ENCODE measurements at regions not wholly inside any gene's neighbourhood (a gene's known extent, or its start where the extent isn't known, plus 50 kb on each side); places are given as distances from the start of the nearest gene placed in this dataset.

DNA sequence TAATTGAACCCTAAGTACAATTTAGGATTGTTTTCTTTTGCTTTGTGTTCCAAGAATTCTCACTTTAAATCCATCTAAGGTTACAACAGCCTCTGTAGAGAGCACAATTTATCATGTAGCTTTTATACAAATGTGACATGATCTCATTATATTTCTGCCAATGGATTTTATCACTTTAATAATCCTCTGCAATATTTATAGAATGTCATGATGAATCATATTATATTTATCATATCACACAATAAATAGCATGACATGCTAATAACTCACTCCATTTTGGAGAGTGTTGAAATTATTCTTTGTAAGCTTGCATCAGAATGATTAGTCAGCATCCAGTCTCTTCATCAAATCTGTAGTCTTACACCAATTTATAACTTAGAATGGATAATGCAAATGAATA is 280.6 kb upstream of the ZNF717 start:
- H2AFZ ChIP-seq (ENCODE audit: low read length), result no peak overlapping the region
- no peak overlapping the region for H2AK5ac ChIP-seq (ENCODE audit: low read depth, low read length)
- H4K20me1 ChIP-seq (replicated peaks in 1 of 2; ENCODE audit: control insufficient read depth in 1 of 2, insufficient read depth in 2 of 2, low read length in 2 of 2), result no peaks in the 10 kb centered on the region
- peaks cover 0 to 2% (median 0%) of the 10 kb centered on the region in 4 experiments; a peak in 2 of 8 replicates for H3K36me3 ChIP-seq (ENCODE audit: control insufficient read depth in 2 of 4, insufficient read depth in 4 of 4, low read length in 3 of 4)
- H2BK20ac ChIP-seq (ENCODE audit: low read length), result no peak overlapping the region
- TF ChIP-seq EP300 (IDR thresholded peaks at IDR 0.05; ENCODE audit: borderline replicate concordance in 1 of 2, low read depth in 2 of 2, low read length in 2 of 2) (no peak), CBX8 (IDR thresholded peaks at IDR 0.05; ENCODE audit: borderline replicate concordance, low read depth, low read length) (no peak), MAFK (IDR thresholded peaks at IDR 0.05; ENCODE audit: low read depth, low read length) (no peak), RXRA (IDR thresholded peaks at IDR 0.05; ENCODE audit: insufficient read depth, low read depth, low read length) (no peak)
- H2BK12ac ChIP-seq (ENCODE audit: low read depth, low read length), result no peak overlapping the region
- H3K56ac ChIP-seq (replicated peaks; ENCODE audit: insufficient read length, low read depth, low read length), result no peak overlapping the region
- no peak overlapping the region for H3K18ac ChIP-seq (ENCODE audit: extremely low read depth, low read length)
- no peaks in the 10 kb centered on the region for H3K23me2 ChIP-seq (ENCODE audit: low read depth, low read length)
- no peaks in the 10 kb centered on the region for H3K27me3 ChIP-seq (replicated peaks in 1 of 4; ENCODE audit: control insufficient read depth in 3 of 4, extremely low read depth in 1 of 4, insufficient read depth in 3 of 4, low read length in 3 of 4)
- H2BK5ac ChIP-seq (ENCODE audit: low read depth, low read length), result no peak overlapping the region
- H3K9ac ChIP-seq (replicated peaks in 1 of 4; ENCODE audit: extremely low read depth in 1 of 4, low read depth in 3 of 4, low read length in 3 of 4), result no peak overlapping the region
- no peak overlapping the region for H3K4me2 ChIP-seq (ENCODE audit: insufficient read depth in 1 of 2, low read depth in 2 of 2, low read length in 2 of 2)
- no peak overlapping the region for H3K23ac ChIP-seq (ENCODE audit: insufficient read length)
- no peak overlapping the region for H3K4me3 ChIP-seq (ENCODE audit: extremely low read depth in 1 of 4, insufficient read depth in 2 of 4, low read depth in 3 of 4, low read length in 4 of 4)
- H3K79me2 ChIP-seq (ENCODE audit: control insufficient read depth in 1 of 2, insufficient read depth in 2 of 2, low read length in 2 of 2), result no peaks in the 10 kb centered on the region
- DNase-seq (ENCODE audit: low read depth in 1 of 2, low spot score in 2 of 2), result no peak
- POLR2A ChIA-PET (ENCODE audit: partially characterized antibody), result no interaction called here
- no peak overlapping the region for H4K8ac ChIP-seq (ENCODE audit: extremely low read depth, insufficient read depth, low read length)
- no peak for FAIRE-seq
- no peaks in the 10 kb centered on the region for H3K79me1 ChIP-seq (ENCODE audit: low read depth, low read length)
- no peak overlapping the region for H2BK15ac ChIP-seq (ENCODE audit: low read length)
- peaks cover 4 to 7% of the 10 kb centered on the region in 2 experiments; a peak in 1 of 4 replicates for H3K9me3 ChIP-seq (ENCODE audit: insufficient read depth in 2 of 2, low read depth in 1 of 2, low read length in 1 of 2)
- H3K14ac ChIP-seq (ENCODE audit: insufficient read length), result no peak overlapping the region
- peaks cover 0 to 4% (median 1%) of the 10 kb centered on the region in 4 experiments; a peak in 1 of 7 replicates for H3K4me1 ChIP-seq (replicated peaks in 1 of 4; ENCODE audit: control insufficient read depth in 3 of 4, insufficient read depth in 4 of 4, low read length in 3 of 4)
- H2BK120ac ChIP-seq (replicated peaks; ENCODE audit: low read depth, low read length), result no peak overlapping the region
- no peak overlapping the region for H3K4ac ChIP-seq (replicated peaks; ENCODE audit: insufficient read length, low read depth, low read length)
- CTCF ChIA-PET (ENCODE audit: partially characterized antibody), result interaction anchor here (0.6 to 1.1 kb wide), 2 partner anchors 21 to 106 kb away, joined by 3 to 4 read pairs; no protein-coding TSS in a partner anchor
- no peak overlapping the region for H4K5ac ChIP-seq (ENCODE audit: insufficient read length, low read depth, low read length)
- no peak overlapping the region for H4K91ac ChIP-seq (replicated peaks; ENCODE audit: insufficient read length, low read length)
- H3K27ac ChIP-seq (ENCODE audit: low read depth, low read length), result no peak overlapping the region

Data from H1 (cell line).